Retinal pigment epithelial cell (primary cell): ENCODE measurements at regions not wholly inside any gene's neighbourhood (a gene's known extent, or its start where the extent isn't known, plus 50 kb on each side); places are given as distances from the start of the nearest gene placed in this dataset.

ENCODE experiments used
- DNase-seq: peaks from one replicate; pipeline ENCODE4 v3.0.0-alpha.2; 2010; ENCODE audit warnings: low read depth
- H3K4me3 ChIP-seq: 2 replicates; pipeline ENCODE4 v1.5.1; 2011; ENCODE audit warnings: mild to moderate bottlenecking, low read length, control low read depth, moderate library complexity
- CTCF ChIP-seq: conservative IDR thresholded peaks from 2 replicates; pipeline ENCODE4 v1.5.1; 2011; ENCODE audit warnings: low read depth, low read length, control low read depth, inconsistent platforms

GRCh38 chr21:41676198-41676597 lies 90.7 kb downstream of the RIPK4 start:
- DNase-seq: no peak
- H3K4me3 ChIP-seq: no peak overlapping the region
- no peak for TF ChIP-seq CTCF

- TF ChIP-seq CTCF: no peak
- no peak overlapping the region for H3K4me3 ChIP-seq
- DNase-seq: no peak
Measured at GRCh38 chr21:41675574-41675973, 91.3 kb downstream of the RIPK4 start.

- no peak overlapping the region for H3K4me3 ChIP-seq
- no peak for TF ChIP-seq CTCF
- DNase-seq: no peak
Measured at GRCh38 chr21:41674402-41674801, 92.5 kb downstream of the RIPK4 start.

GRCh38 chr21:41673596-41674335 lies 93.1 kb downstream of the RIPK4 start:
- no peak for DNase-seq
- H3K4me3 ChIP-seq: no peak overlapping the region
- no peak for TF ChIP-seq CTCF

GRCh38 chr21:41673071-41673470 lies 93.8 kb downstream of the RIPK4 start:
- no peak for DNase-seq
- no peak for TF ChIP-seq CTCF

GRCh38 chr21:41672543-41672915 lies 94.3 kb downstream of the RIPK4 start:
- DNase-seq: no peak
- no peak for TF ChIP-seq CTCF
- H3K4me3 ChIP-seq: no peak overlapping the region

More at GRCh38 chr21:41673071-41673470, 93.8 kb downstream of the RIPK4 start:
- H3K4me3 ChIP-seq: no peak overlapping the region

GRCh38 chr21:41671859-41672542 lies 94.9 kb downstream of the RIPK4 start:
- no peak overlapping the region for H3K4me3 ChIP-seq
- TF ChIP-seq CTCF: no peak
- no peak for DNase-seq
